Thyroid gland (tissue), 4 donors: ENCODE measurements at regions not wholly inside any gene's neighbourhood (a gene's known extent, or its start where the extent isn't known, plus 50 kb on each side); places are given as distances from the start of the nearest gene placed in this dataset.

ENCODE experiments used
- POLR2A ChIP-seq, 2 donors: fragments of 450-650 bp; IDR thresholded peaks; one replicate each; pipeline ENCODE4 v1.6.1; 2017; ENCODE audit warnings: antibody characterized with exemption in 2 of 2, mild to moderate bottlenecking in 2 of 2, moderate library complexity in 1 of 2
- TF ChIP-seq, protein P1 (sequence below), 6 experiments: fragments of 200-600 bp in 3 of 6; fragments of 450-650 bp in 3 of 6; sonication (generic) in 3 of 6; IDR thresholded peaks; one replicate each; pipeline ENCODE4 v1.5.1; 2016 to 2019; ENCODE audit warnings: antibody characterized with exemption in 6 of 6, mild to moderate bottlenecking in 2 of 6, inconsistent platforms in 1 of 6, moderate library complexity in 1 of 6

- TF ChIP-seq, protein P1, sequence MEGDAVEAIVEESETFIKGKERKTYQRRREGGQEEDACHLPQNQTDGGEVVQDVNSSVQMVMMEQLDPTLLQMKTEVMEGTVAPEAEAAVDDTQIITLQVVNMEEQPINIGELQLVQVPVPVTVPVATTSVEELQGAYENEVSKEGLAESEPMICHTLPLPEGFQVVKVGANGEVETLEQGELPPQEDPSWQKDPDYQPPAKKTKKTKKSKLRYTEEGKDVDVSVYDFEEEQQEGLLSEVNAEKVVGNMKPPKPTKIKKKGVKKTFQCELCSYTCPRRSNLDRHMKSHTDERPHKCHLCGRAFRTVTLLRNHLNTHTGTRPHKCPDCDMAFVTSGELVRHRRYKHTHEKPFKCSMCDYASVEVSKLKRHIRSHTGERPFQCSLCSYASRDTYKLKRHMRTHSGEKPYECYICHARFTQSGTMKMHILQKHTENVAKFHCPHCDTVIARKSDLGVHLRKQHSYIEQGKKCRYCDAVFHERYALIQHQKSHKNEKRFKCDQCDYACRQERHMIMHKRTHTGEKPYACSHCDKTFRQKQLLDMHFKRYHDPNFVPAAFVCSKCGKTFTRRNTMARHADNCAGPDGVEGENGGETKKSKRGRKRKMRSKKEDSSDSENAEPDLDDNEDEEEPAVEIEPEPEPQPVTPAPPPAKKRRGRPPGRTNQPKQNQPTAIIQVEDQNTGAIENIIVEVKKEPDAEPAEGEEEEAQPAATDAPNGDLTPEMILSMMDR (IDR thresholded peaks at IDR 0.05): no peak
- no peak for TF ChIP-seq POLR2A (IDR thresholded peaks at IDR 0.05)
These were observed 657.9 kb downstream of the ACTL7B start for GRCh38 chr9:108197899-108198298.
